Right lobe of liver (tissue), 4 donors: ENCODE measurements at regions not wholly inside any gene's neighbourhood (a gene's known extent, or its start where the extent isn't known, plus 50 kb on each side); places are given as distances from the start of the nearest gene placed in this dataset.

Experiments
- CTCF ChIP-seq, 4 donors: fragments of 200-600 bp in 3 of 4; fragments of 450-650 bp in 1 of 4; IDR thresholded peaks; one replicate each; pipeline versions ENCODE4 v1.5.1 to v1.8.0; 2016 to 2022; ENCODE audit warnings: antibody characterized with exemption in 4 of 4, mild to moderate bottlenecking in 2 of 4
- POLR2A ChIP-seq: fragments of 450-650 bp; IDR thresholded peaks from one replicate; pipeline ENCODE4 v1.6.1; 2017; ENCODE audit warnings: antibody characterized with exemption, mild to moderate bottlenecking
- donor health status: DM: no; HTN: no; CAD: no.
- donor health status: DM: no; HTN: no; CAD: no.
- donor health status: DM: no; HTN: yes; CAD: no.

DNA sequence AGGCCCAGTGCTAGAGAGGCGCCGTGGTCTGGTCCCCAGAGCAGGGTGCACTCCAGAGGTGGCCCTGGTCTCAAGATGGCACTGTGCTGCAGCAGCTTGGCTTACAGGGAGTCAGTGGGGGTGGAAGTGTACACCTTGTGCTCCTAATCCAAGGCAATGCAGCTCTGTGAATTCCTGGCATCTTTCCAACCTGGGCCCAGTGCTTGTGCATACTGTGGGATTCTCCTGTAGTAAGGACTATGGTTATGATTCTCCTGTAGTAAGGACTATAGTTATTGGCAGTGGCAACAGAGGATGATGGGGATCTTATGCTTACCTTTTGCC lies 616.7 kb upstream of the REG3G start:
- no peak for TF ChIP-seq CTCF (IDR thresholded peaks at IDR 0.05)
- TF ChIP-seq POLR2A = no peak
